Right kidney (tissue), 1 donor: ENCODE measurements at regions not wholly inside any gene's neighbourhood (a gene's known extent, or its start where the extent isn't known, plus 50 kb on each side); places are given as distances from the start of the nearest gene placed in this dataset.
"Not testable (repeated sequence)": the region's sequence is repeated elsewhere in the genome, so short reads cannot be mapped to it uniquely, and the experiment has no call there.

Source experiments
- DNase-seq: peaks from one replicate; pipeline ENCODE4 v3.0.0-alpha.2; 2016

GRCh38 chr2:7094231-7094741 is 177.1 kb downstream of the RNF144A start:
- peak; percentile 65 for DNase-seq

GRCh38 chr2:7096726-7097352 is 179.6 kb downstream of the RNF144A start:
- no peak for DNase-seq

- peak; percentile 78 for DNase-seq
Observed at GRCh38 chr2:7097353-7097895, 180.2 kb downstream of the RNF144A start.

- DNase-seq, result no peak
Observed at GRCh38 chr2:7098816-7099215, 181.6 kb downstream of the RNF144A start.

GRCh38 chr2:7099687-7100086 is 182.5 kb downstream of the RNF144A start:
- DNase-seq, result not testable (repeated sequence)

GRCh38 chr2:7102826-7103225 is 185.6 kb downstream of the RNF144A start:
- DNase-seq, result no peak

- no peak for DNase-seq
Observed at GRCh38 chr2:7108792-7109532, 191.8 kb downstream of the RNF144A start.

- peak; percentile 57 for DNase-seq
Observed at GRCh38 chr2:7109533-7109885, 192.3 kb downstream of the RNF144A start.

- no peak for DNase-seq
Observed at GRCh38 chr2:7111626-7112025, 194.4 kb downstream of the RNF144A start.

- no peak for DNase-seq
Observed at GRCh38 chr2:7115364-7115763, 198.2 kb downstream of the RNF144A start.

GRCh38 chr2:7115906-7116305 is 198.7 kb downstream of the RNF144A start:
- DNase-seq, result no peak

- DNase-seq, result no peak
Observed at GRCh38 chr2:7116511-7116910, 199.3 kb downstream of the RNF144A start.

GRCh38 chr2:7117076-7117475 is 199.9 kb downstream of the RNF144A start:
- DNase-seq, result no peak

GRCh38 chr2:7118606-7119131 is 201.5 kb downstream of the RNF144A start:
- no peak for DNase-seq

- DNase-seq, result no peak
Observed at GRCh38 chr2:7119132-7119835, 202.1 kb downstream of the RNF144A start.

- no peak for DNase-seq
Observed at GRCh38 chr2:7121851-7122250, 204.6 kb downstream of the RNF144A start.

- DNase-seq, result no peak
Observed at GRCh38 chr2:7127156-7127555, 209.9 kb downstream of the RNF144A start.

GRCh38 chr2:7127687-7128086 is 210.5 kb downstream of the RNF144A start:
- DNase-seq, result no peak

- no peak for DNase-seq
Observed at GRCh38 chr2:7131261-7131660, 214.0 kb downstream of the RNF144A start.

GRCh38 chr2:7132753-7133152 is 215.5 kb downstream of the RNF144A start:
- no peak for DNase-seq

- DNase-seq, result no peak
Observed at GRCh38 chr2:7133521-7133920, 216.3 kb downstream of the RNF144A start.

- no peak for DNase-seq
Observed at GRCh38 chr2:7140306-7140705, 223.1 kb downstream of the RNF144A start.

- DNase-seq, result no peak
Observed at GRCh38 chr2:7145707-7146106, 228.5 kb downstream of the RNF144A start.
